Stimulated activated CD4-positive, alpha-beta T cell treated with anti-CD3 and anti-CD28 coated beads, Interleukin-12 subunit alpha, Interleukin-12 subunit beta, amount 100 ng/mL, for 24 hours (primary cell): ENCODE measurements at regions not wholly inside any gene's neighbourhood (a gene's known extent, or its start where the extent isn't known, plus 50 kb on each side); places are given as distances from the start of the nearest gene placed in this dataset.

ENCODE experiments used
- DNase-seq, 2 experiments: peaks; one replicate each; pipeline ENCODE4 v3.0.0-alpha.2; 2020; ENCODE audit warnings: low read depth in 2 of 2

DNA sequence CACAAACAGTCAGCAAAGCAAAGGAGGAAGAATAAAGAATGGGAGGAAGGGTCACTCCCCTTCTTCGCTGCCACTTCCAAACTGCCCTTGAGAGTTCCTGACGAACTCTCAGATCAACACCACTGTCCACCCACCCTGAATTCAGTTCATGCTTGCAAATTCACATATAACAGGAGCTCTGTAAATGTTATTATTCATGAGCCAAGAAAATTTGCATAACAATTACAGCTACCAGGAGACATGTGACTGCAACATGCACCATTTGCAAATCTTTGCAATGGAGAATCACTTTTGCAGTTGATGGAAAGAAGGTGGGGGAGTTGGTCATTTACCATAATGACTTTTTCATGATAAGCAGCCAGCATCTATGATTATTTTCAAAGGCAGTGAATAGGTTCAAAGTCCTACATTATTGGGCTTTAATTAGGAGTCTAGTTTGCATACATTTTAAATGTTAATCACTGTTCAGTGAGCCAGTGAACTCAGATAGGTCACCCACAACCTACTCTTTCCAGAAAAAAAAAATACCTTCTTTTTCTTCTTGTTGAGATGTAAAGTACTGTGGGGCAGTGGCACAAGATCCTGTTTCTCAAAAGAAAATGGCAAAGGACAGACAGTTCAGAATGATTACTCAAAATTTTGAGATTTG lies 149.7 kb downstream of the CAAP1 start:
- no peak for DNase-seq

DNA sequence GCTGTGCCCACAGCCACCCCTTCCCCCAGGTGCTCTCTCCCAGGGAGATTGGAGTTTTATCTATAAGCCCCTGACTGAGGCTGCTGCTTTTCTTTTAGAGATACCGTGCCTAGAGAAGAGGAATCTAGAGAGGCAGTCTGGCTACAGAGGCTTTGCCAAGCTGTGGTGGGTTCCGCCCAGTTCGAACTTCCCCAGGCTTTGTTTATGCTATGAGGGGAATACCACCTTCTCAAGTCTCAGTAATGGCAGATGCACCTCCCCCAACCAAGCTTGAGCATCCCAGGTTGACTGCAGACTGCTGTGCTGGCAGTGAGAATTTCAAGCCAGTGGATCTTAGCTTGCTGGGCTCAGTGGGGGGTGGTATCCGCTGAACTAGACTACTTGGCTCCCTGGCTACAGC lies 157.4 kb downstream of the CAAP1 start:
- no peak for DNase-seq

DNA sequence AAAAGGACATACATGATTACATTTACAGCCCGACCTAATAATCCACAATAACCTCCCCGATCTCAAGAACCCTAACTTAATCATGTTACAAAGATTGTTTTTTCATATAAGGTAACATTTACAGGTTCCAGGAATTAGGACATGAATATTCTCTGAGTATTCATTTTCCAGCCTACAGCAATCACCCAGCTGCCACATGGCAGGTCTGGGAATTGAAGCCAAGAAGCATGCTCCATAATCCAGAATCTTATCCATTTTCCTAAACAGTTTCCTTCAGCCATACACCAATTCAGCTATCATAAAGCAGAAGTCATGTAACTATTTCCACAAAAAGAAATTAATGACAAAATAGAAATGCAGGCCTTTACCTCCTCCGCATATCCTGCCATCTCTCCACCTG lies 163.4 kb downstream of the CAAP1 start:
- DNase-seq: no peak

DNA sequence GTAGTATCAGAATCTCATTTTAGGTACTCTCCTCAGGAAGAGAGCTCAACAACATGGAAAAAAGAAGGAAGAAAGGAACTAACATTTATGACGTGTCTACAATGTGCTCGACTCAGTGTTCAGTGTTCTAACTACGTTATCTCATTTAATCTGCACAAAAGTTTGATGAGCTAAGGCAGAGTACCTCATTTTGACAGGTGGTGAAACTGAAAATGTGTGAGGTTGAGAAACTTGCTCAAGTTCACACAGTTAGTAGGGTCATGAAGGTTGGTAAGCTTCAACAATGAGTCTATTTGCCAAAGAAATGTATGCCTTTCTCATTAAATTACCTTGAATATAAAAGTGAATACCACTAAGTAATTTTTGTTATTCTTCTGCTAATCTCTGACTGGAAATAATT lies 165.1 kb downstream of the CAAP1 start:
- no peak for DNase-seq

DNA sequence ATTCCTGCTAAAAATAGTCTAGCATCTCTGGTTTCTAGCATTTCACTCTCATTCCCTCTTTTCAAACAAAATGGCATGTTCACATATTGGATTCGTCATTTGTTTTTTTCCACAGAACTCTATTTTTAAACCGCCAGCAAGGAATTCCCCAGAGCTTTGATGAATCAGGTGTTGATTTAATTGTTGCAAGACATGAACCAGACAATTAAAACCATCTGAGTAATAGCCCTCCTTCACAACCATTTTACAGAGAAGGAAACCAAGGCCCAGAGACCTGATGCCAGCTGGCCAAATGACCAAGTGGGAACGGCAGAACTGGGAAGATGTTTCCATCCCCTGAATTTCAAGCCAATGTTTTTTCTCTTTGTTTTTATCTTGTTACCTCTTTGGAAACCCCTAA lies 167.0 kb downstream of the CAAP1 start:
- DNase-seq: no peak

DNA sequence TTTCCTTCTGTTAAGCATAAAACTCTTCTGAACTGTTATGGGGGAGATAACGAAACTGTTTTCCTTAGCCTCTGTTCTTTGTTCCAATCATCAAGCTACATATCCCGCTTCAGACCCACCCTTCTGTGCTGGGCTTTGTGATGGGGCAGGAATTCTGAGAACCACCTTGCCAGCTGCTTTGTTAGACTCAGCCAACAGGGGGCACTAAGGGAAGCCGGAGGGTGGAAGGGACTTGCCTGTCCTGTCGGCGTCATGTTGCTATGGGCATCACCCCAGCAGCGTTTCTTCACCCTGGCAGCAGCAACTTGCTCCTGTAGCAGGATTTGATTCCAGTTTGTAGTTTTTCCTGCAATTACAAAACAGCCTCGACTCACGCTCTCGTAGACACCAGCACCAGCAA lies 169.1 kb downstream of the CAAP1 start:
- DNase-seq: peak; percentile 1 to 10

DNA sequence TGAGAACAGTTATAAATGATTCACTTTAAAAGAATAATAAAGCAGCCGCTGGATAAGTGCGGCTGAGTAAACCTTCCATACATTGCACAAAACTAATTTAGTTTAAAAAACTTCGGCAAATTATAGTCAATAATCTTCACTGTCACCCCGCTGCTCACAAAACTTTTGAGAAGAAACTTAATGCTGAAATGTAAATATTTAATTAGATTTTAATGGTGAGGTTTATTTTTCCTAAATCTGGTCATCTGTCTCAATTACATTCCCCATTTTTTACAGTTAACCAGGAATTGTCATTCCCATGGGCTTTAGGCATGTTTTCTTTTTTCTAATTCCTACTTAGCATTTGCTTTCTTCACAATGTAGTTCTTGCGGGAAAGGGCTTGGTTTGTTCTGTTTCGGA lies 169.8 kb downstream of the CAAP1 start:
- no peak for DNase-seq

DNA sequence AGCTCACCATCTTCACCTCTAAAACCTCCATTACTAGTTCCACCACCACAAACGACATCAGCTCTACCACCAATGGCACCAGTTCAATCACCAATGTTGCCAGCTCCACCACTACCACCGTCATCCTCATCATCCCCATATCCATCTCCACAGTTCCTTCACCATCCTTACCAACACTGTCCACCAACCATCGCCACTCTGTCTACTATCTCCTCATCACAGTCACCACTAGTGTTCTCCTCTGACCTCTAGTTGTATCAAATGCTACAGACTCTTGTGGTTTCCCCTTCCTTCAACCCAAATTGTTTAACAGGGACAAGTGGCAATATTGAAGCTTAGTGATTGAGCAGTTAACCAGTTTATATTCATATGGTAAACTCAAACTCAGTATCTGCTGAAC lies 182.6 kb downstream of the CAAP1 start:
- DNase-seq: no peak

DNA sequence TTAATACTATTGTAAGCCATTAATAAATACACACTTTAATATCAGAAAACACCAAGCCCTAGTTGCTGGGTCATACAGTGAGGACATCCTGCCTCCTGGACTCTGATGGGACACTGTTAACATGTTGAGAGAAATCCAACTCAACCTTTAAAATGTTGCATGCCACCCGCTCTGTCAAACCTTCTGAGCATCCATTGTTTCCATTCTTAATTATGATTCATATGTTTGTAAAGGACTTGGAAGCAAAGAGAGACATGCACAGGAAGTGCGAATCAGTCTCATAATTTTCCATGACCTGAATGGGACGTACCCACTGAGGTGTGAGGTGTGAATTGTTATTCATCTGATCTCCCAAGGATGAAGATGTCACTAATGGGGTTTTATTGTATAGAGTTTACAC lies 186.4 kb downstream of the CAAP1 start:
- DNase-seq: no peak

DNA sequence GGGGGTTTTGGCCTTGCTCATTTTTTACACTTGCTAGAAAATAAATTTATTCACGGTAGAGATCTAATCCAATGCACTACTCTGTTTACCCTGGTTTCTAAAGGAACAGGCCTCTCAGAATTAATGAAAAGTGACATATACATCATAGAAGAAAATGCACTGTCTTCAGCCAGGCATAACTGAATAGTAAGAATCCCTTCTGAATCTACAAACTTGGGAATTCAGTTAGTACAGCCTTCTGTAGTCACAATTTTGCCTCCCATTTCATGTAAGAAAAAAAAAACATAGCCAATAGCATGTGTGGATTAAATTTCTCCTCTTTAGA lies 197.3 kb downstream of the CAAP1 start:
- DNase-seq: no peak

DNA sequence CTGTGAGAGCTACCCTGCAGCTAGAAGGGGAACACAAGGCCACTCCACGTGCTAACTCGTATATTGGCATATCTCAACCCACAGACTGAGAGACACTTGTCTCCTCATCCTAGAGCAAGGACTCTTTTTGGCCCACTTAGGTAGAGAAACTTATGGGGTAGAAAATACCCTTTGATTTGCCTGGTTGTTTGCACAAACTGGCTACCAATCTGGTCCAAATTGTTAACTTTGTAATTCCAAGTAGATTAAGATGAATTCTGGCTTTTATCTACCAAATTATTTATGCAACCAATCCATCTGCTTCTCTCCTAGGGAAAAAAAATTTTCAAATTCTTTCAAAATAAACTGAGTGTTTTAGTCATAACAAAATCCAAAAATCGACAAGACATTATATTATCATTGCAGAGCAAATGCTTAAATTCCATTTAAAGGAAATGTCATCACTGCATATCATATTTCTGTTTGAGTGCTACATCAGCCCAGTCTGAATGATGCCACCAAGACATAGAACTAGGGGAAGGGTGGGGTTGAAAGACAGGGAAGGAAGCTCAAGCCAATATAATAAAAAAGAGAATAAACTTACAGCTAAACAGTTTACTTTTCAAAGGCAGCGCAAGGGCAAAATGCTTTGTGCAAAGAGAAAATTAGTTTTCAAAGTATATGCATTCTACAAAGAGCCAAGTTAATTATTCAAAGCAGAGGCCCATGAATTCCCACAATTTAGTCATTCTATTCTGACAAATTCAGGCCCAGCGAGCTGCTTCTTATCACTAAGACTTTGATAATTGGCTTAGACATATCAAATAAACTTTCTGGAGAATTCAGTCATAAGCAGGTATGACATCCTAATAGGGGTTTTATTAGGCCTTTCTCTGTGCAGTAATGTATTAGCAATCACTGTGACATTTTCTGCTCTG lies 198.0 kb downstream of the CAAP1 start:
- DNase-seq: no peak

DNA sequence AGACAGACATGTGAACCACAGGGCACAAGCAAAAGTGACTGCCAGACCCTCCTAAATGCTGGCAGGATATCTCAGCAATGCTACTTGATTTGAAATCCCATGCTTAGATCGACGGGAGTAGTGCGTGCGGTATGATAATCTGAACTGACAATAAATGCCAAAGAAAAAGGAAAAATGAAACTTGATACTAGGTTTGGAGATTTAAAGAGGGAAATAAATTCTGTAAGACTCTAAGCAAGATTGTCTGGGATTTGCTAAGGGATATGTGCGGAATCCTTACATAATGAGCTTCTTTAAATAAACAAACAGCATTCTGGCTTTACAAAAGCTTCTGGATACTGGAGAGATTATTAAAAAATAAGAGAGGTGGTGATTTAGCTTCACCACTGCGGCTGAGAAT lies 203.6 kb downstream of the CAAP1 start:
- no peak for DNase-seq

DNA sequence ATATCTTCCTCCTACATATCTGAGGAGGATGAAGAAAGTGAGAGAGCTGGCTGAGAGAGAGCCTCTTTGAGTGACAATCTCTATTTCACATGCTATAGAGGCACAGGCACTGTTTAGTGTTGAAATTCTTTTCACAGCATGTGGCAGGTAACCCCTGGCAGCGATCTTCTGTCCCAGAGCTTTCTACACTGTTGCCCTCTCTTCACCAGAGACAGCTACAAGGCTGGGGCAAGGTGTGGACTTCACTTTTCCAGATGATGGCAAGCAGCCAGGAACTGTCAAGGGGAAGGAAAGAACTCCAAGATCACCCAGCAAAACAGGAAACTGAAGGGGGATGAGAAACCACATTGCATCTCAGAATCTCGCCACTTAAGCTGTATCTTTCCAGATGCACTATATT lies 205.2 kb downstream of the CAAP1 start:
- DNase-seq: no peak

DNA sequence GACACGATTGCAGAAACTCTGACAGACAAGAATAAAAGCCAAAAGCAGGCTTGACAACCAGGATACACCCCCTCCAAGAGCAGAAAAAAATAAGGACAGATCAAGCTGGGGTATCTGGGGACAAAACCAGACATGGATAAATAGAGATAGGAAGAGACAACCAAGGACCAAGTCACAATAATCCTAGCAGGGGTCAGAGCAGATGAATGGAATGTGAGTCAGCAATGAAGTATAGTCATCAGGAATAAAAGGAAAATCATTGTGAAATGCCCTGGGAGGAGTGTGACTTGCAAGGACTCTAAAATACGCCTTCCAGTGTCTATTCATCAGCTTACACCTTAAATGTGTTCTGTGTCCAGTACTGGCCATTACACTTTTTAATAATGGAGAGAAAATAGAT lies 206.8 kb downstream of the CAAP1 start:
- DNase-seq: no peak

DNA sequence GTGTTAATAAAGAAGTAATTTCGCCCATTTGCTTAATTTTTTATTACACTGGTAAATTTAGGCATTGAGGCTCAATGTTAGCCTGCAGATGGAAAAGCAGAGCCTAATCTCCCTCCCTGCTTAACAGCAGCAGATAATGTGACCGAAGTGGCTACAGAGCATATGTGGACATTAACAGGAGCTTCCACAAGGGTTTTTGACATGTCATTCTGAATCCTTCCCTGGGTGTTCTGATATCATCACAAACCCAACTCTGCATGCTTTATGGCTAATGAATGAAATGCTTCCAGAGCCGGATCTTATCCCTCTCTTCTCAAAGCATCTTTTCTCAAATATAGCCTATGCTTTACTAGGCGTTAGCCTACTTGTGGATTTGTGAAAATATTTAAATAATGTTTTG lies 208.6 kb downstream of the CAAP1 start:
- no peak for DNase-seq

DNA sequence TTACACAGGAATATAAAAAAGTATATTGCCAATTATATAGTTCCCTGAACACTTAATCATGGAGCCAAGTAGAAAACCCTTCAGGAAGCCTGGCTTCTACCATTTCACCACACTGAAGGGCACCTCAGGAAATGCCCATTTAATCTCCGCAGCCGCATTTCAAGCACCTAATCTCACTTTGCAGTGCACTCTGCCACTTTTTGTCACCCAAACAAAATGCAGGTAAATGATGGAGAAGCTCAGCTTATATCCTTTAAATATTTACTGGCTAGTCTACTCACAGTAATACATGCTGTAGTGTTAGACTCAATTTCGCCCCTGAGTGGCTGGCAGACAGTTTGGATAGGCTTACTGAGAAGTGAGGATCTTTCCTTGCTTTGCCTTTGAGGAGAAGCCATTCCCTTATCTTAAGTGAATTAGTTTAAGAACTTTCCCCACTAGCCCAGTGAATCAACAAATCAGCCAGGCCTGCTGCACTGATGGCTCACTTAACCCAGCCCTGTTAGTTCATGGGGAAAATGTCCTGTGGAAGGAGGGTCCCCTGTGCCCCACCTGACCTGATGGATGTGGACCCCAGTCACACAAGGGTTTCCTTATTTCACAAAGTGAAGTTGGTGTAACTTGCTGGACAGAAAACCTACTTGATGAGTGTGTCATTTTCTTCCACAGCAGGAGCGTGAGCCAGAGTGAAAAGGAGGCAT lies 209.7 kb downstream of the CAAP1 start:
- no peak for DNase-seq

DNA sequence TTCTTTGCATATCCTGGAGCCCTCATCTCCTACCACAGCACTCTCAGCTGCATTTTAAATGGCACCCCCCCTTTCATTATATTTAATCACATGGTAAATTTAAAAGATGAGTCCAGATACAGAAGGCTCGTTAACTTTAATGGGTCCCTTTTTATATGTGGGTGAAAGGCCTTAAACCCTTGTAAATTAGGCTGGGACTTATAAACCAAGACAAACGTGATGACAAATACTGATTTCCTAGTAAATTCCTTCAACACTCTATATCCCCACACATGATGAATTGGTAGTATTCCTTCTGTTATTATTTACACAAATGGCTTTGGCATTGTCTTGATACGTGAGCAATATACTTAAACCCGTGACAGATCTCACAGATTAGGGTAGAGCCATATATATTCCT lies 210.6 kb downstream of the CAAP1 start:
- DNase-seq: no peak

DNA sequence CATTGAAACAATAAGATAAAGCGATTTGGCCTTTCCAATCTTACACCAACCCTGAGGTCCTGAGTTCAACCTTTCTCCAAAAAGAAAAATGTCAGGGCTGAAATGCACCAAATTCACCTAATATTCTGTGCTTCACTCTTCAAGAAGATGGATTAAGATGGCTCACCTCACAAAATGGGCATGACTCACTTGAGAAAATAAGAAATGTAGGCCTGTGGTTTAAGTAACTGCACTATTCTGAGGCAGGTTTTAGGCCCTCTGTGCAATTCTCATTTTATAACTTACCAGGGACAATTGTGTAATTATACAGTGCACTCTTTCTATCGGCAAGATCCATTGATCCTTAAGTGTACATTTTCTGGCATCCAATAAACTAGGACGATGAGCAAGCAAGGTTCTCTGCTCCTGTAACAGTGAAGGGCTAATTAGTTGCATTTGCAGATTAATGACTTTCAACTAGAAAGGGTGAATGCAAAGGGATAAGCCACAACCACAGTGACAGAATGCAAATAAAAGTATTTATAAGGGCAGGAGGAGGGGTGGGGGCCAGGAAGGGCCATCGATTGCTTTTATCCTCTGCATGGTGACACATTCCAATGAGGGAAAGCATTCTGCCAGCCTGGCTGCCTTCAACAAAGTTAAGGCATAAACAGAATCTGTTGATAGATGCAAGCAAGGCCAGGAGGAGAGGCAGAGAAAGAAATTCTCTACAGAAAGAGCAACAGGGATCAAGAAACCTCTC lies 214.5 kb downstream of the CAAP1 start:
- DNase-seq: no peak

DNA sequence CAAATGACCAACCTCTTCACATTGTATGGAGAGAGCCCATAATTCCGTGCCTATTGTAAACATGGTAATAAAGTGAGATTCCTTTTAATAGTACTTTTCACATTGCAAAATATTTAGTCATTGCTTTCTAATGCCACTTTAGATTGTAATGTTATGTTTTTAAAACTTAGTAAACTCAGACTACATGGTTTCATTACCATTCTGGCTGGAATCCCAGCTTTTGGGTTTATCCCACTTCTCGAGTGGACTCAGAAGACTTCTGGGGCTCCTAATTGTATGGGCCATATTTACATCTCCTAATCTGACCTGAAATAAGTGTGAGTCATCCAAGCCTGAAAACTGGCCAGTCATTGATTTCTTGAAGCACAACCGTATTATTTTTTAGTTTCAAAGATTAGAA lies 217.6 kb downstream of the CAAP1 start:
- no peak for DNase-seq

DNA sequence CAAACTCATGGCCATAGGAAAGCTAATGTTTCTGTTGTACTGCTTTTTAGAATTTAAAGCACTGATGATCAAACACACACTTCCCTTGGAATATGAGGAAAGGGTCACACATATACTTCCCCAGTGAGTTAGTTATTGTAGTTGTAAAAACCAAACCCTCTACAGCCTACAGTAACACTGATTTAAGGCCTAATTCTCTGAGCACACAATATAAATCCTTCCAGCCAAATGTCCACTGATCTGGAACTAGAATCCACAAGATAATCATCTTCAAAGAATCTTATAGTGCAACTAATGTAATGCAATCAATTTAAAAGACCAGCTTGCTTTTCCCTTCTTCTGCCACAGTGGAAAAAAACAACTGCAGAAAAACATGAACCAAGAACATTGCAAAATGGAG lies 219.3 kb downstream of the CAAP1 start:
- no peak for DNase-seq

DNA sequence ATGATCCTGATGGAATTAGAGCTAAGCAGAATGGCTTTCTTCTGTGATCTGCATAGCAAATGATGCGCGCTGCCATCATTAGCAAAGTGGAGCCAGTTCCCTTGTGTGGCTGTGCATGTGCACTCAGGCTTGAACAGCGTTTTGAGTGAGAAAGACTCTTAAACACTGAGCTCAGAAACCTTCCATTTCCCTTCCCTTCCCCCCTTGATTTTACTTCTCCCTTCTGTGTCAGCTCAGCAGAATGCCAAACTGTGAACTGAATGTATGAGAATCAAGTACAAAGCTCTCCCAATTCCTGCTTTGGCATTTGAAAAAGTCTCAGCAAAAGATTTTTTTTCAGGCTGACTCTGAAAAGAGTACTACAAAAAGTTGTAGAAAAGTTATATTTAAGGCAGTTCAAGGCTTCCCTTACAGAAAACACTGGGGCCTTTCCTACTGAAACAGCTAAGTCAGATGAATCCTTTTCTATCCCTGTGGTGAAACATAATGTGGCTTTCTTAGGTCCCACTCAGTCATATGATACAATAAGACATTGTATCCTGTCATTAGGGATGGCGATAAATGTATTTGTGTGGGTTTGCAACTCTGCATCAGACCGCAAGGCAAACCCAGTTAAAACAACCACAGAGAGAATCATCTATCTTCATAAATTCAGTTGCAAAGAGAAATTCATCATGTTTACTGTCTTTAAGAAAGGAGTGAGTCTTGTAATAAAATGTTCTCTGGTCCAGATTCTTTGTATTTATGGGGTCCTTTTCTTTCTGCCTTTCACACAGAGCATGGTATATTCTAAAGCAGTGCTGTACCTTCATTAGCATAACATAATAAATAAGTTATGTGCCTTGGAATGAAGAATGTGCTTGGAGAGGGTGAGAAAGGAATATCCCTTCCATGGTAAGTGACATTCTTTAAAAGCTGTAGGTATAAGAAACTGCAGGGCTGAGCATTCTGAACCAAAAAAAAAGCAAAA lies 222.6 kb downstream of the CAAP1 start:
- no peak for DNase-seq
